Smooth muscle cell (in vitro differentiated cells): ENCODE measurements at regions not wholly inside any gene's neighbourhood (a gene's known extent, or its start where the extent isn't known, plus 50 kb on each side); places are given as distances from the start of the nearest gene placed in this dataset.

Experiments used
- DNase-seq: peaks from one replicate; lab custom pipeline; 2025; ENCODE audit not compliant: unreplicated experiment; lab: John Stamatoyannopoulos, UW
- H2AFZ ChIP-seq: fragments of 200-600 bp; sonication (generic); 2 replicates; pipeline ENCODE4 v1.6.0; 2016; ENCODE audit warnings: antibody characterized with exemption, low read depth, mild to moderate bottlenecking
- H3F3A ChIP-seq: fragments of 200-600 bp; sonication (generic); 2 replicates; pipeline ENCODE4 v1.6.0; 2017; ENCODE audit warnings: antibody characterized with exemption, low read depth
- H3K27ac ChIP-seq: fragments of 200-600 bp; sonication (generic); 2 replicates; pipeline ENCODE4 v1.5.1; 2016; ENCODE audit warnings: low read depth, mild to moderate bottlenecking
- H3K27me3 ChIP-seq: fragments of 200-600 bp; sonication (generic); 2 replicates; pipeline ENCODE4 v1.6.1; 2016; ENCODE audit warnings: low read depth, mild to moderate bottlenecking
- H3K36me3 ChIP-seq: fragments of 200-600 bp; sonication (generic); 2 replicates; pipeline ENCODE4 v1.5.1; 2016; ENCODE audit warnings: low read depth
- H3K4me1 ChIP-seq: fragments of 200-600 bp; sonication (generic); 2 replicates; pipeline ENCODE4 v1.5.1; 2016; ENCODE audit warnings: low read depth
- H3K4me2 ChIP-seq: fragments of 200-600 bp; sonication (generic); 2 replicates; pipeline ENCODE4 v1.6.0; 2016; ENCODE audit warnings: mild to moderate bottlenecking
- H3K4me3 ChIP-seq: fragments of 200-600 bp; sonication (generic); 2 replicates; pipeline ENCODE4 v1.5.1; 2016; ENCODE audit warnings: mild to moderate bottlenecking
- H3K79me2 ChIP-seq: fragments of 200-600 bp; sonication (generic); 2 replicates; pipeline ENCODE4 v1.6.0; 2016; ENCODE audit warnings: low read depth, mild to moderate bottlenecking
- H3K9ac ChIP-seq: fragments of 200-600 bp; sonication (generic); 2 replicates; pipeline ENCODE4 v1.6.0; 2016; ENCODE audit warnings: low read depth
- H3K9me3 ChIP-seq: fragments of 200-600 bp; sonication (generic); replicated peaks from 2 replicates; pipeline ENCODE4 v1.5.1; 2016; ENCODE audit warnings: low read depth
- H4K20me1 ChIP-seq: fragments of 200-600 bp; sonication (generic); 2 replicates; pipeline ENCODE4 v1.6.0; 2016; ENCODE audit warnings: low read depth
- CTCF ChIP-seq: fragments of 200-600 bp; sonication (generic); IDR thresholded peaks from 2 replicates; pipeline ENCODE4 v1.5.1; 2017; ENCODE audit warnings: borderline replicate concordance, mild to moderate bottlenecking, antibody characterized with exemption; ENCODE audit not compliant: insufficient read depth, poor library complexity, severe bottlenecking
- WGBS: methylation state at CpG from one replicate; pipeline ENCODE4 v1.1.7; 2016; ENCODE audit warnings: low lambda C conversion rate; 5-methylcytosine and 5-hydroxymethylcytosine counted together

DNA sequence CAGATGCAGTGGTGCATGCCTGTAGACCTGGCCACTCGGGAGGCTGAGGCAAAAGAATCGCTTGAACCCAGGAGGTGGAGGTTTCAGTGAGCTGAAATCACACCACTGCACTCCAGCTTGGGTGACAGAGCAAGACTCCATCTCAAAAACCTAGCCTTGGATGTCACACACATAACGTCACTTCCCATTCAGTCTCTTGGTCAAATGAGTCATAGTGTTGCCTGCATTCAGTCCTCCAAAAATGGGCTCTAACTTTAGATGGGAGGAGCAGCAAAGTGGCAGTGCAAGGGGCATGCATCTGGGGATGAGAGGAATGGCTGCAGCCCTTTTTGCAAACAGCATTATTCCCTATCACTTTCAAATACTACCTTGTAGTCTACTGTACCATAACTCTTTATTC is 62.9 kb upstream of the AGBL1 start:
- 72% methylated on average over 3 of the region's 3 CpGs for WGBS
- Histone ChIP-seq H3F3A (no peaks in the 10 kb centered on the region), H3K36me3 (no peaks in the 10 kb centered on the region), H3K4me1 (no peaks in the 10 kb centered on the region), H3K79me2 (no peaks in the 10 kb centered on the region), H4K20me1 (no peaks in the 10 kb centered on the region), H2AFZ (no peak overlapping the region), H3K9ac (no peak overlapping the region), H3K4me2 (no peak overlapping the region), H3K27me3 (no peaks in the 10 kb centered on the region), H3K27ac (no peak overlapping the region), H3K4me3 (no peak overlapping the region), H3K9me3 (no peaks in the 10 kb centered on the region)
- no peak for TF ChIP-seq CTCF
- no peak for DNase-seq

DNA sequence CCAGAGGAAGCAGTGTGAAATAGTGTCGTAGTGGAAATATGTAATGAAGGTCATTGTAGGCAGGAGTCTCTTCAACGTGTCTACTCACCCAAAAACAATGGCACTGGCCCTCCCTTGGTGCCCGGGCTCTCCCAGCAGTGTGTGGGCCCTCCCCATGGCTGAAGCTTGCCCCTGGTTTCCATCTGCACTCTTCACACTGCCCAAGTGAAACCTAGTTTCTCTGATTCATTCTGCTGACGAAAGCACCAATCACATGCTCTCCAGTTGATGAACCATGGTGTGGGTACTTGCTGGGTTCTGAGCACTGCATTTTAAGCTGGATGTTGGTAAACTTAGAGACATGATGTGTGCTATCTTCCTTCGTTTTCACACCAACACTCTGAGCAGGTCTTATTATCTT is 61.0 kb upstream of the AGBL1 start:
- no peaks in the 10 kb centered on the region for H3F3A ChIP-seq
- 78% methylated on average over 5 of the region's 5 CpGs for WGBS
- no peaks in the 10 kb centered on the region for H3K4me1 ChIP-seq
- H3K79me2 ChIP-seq, result no peaks in the 10 kb centered on the region
- no peak overlapping the region for H3K4me3 ChIP-seq
- H3K9me3 ChIP-seq, result no peaks in the 10 kb centered on the region
- no peak overlapping the region for H3K27ac ChIP-seq
- H3K9ac ChIP-seq, result no peak overlapping the region
- no peaks in the 10 kb centered on the region for H4K20me1 ChIP-seq
- H3K4me2 ChIP-seq, result no peak overlapping the region
- no peak overlapping the region for H2AFZ ChIP-seq
- no peaks in the 10 kb centered on the region for H3K36me3 ChIP-seq
- no peaks in the 10 kb centered on the region for H3K27me3 ChIP-seq
- TF ChIP-seq CTCF, result no peak
- no peak for DNase-seq

DNA sequence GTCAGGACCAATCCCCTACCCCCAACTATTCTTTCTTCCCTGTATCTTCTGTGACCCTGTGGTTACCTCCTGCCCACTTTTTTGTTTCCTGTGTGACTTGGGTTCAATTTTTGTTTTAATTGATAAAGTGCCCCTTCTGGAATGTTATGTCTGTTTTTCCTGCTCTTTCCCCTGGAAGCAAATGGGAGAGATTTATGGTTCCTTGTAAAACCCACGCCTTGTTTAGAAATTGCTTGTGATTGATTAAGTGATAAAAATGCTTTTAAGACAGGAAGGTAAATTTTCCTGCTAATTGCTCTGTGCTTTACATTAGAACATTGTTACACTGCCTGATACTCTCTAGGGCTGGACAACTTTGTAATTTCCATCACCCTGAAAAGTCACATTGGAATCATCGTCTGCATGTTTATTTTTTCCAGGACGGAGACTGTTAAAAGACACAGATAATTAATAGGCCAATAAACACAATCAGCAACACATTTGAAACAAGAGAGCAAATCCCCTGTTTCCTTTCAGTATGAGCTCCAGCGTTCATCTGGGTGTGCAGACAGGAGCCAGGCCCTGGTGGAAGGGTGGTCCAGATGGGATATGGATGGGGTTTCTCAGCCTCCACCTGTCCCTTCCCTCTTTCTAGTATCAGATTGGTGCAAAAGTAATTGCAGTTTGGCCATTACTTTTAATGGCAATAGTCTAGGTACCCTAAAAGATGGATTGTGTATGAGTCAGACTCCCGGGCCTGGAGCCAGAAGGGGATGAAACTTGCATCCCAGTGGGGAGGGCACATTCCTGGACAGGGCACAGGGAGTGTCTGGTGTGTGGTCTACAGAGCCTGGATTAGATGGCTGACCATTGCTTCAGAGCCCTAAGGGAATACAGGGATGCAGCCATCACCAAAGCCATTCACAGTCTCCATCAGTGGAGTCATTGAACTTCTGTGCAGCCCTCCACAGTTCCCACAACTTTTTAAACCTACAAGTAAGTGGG is 58.1 kb upstream of the AGBL1 start:
- Histone ChIP-seq H3F3A (no peaks in the 10 kb centered on the region), H4K20me1 (no peaks in the 10 kb centered on the region), H3K36me3 (no peaks in the 10 kb centered on the region), H3K4me3 (no peak overlapping the region), H3K79me2 (no peaks in the 10 kb centered on the region), H3K9ac (no peak overlapping the region), H3K4me2 (no peak overlapping the region), H3K27me3 (peaks cover 4% of the 10 kb centered on the region), H3K9me3 (no peaks in the 10 kb centered on the region), H3K4me1 (no peaks in the 10 kb centered on the region), H3K27ac (no peak overlapping the region), H2AFZ (no peak overlapping the region)
- peak; percentile 6 for DNase-seq
- 11% methylated on average over 5 of the region's 5 CpGs for WGBS
- TF ChIP-seq CTCF, result no peak
